Adrenal gland (tissue), 9 donors: ENCODE measurements at regions not wholly inside any gene's neighbourhood (a gene's known extent, or its start where the extent isn't known, plus 50 kb on each side); places are given as distances from the start of the nearest gene placed in this dataset.

Source experiments
- DNase-seq, 7 donors: peaks; one replicate each; pipeline ENCODE4 v3.0.0-alpha.2; 2019 to 2020
- H3K27ac ChIP-seq, 5 donors: fragments of 200-600 bp; sonication (generic) in 4 of 5; 1 replicate in 3 of 5; 2 replicates in 2 of 5; pipeline versions ENCODE4 v1.5.1 to v1.8.0; 2016 to 2020; ENCODE audit warnings: mild to moderate bottlenecking in 1 of 5
- H3K27me3 ChIP-seq: fragments of 200-600 bp; 2 replicates; pipeline ENCODE4 v1.8.0; 2021
- H3K36me3 ChIP-seq, 2 donors: fragments of 200-600 bp; replicated peaks in 1 of 2; 1 replicate in 1 of 2; 2 replicates in 1 of 2; pipeline versions ENCODE4 v1.5.1 to v1.8.0; 2018 to 2022
- H3K4me1 ChIP-seq, 2 donors: fragments of 200-600 bp; replicated peaks in 1 of 2; 1 replicate in 1 of 2; 2 replicates in 1 of 2; pipeline versions ENCODE4 v1.5.1 to v1.8.0; 2018 to 2021
- H3K4me3 ChIP-seq, 4 donors: fragments of 200-600 bp; sonication (generic) in 3 of 4; one replicate each; pipeline ENCODE4 v1.5.1; 2016 to 2018
- H3K9me3 ChIP-seq, 3 donors: fragments of 200-600 bp; sonication (generic) in 1 of 3; replicated peaks in 1 of 3; 1 replicate in 2 of 3; 2 replicates in 1 of 3; pipeline versions ENCODE4 v1.5.1 to v1.8.0; 2016 to 2021
- POLR2A ChIP-seq, 2 donors: fragments of 450-650 bp; IDR thresholded peaks; one replicate each; pipeline ENCODE4 v1.6.1; 2017; ENCODE audit warnings: antibody characterized with exemption in 2 of 2, mild to moderate bottlenecking in 2 of 2, moderate library complexity in 1 of 2
- WGBS, 4 donors: extraction: QIAGEN DNeasy Blood & Tissue Kit in 2 of 4; methylation state at CpG; one replicate each; pipeline versions ENCODE4 v1.1.5 to v1.1.7; 2013 to 2017; 5-methylcytosine and 5-hydroxymethylcytosine counted together
- intact Hi-C, 2 donors: fragments of 100-400 bp; cut with DNase I; formaldehyde crosslinking; loops; one replicate each; pipeline versions ENCODE4 v1.14.1 to v1.15.0; 2022 to 2023
- TF ChIP-seq, protein P1 (sequence below), 6 experiments: fragments of 450-650 bp in 4 of 6; fragments of 200-600 bp in 2 of 6; sonication (generic) in 1 of 6; IDR thresholded peaks; 1 replicate in 5 of 6; 2 replicates in 1 of 6; pipeline versions ENCODE4 v1.5.1 to v1.8.0; 2016 to 2021; ENCODE audit warnings: antibody characterized with exemption in 6 of 6, mild to moderate bottlenecking in 2 of 6, moderate library complexity in 1 of 6
- donor health status: healthy with polysubstance abuse.
- donor health status: Bipolar disorder and iron deficiency.
- donor health status: DM: yes; HTN: yes; CAD: no.
- donor health status: DM: no; HTN: no; CAD: no.
- donor health status: DM: no; HTN: no; CAD: no.

DNA sequence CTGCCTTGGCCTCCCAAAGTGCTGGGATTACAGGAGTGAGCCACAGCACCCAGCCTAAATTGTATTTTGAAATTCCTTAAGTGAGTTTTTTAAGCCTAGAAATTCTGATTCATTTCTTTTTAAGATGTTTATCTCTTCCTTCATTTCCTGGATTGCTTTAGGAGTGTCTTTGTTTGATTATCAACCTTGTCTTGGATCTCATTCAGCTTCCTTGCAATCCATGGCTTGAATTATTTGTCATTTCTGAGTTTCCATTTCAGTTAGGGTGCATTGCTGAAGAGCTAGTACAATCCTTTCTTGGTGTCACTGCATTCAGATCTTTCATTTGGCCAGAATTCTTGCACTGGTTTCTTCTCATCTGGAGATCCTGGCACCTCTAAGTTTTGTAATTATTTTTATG is 606.4 kb upstream of the ZNF804A start:
- DNase-seq = no peak
- no peak overlapping the region for H3K27ac ChIP-seq
- H3K36me3 ChIP-seq = no peaks in the 10 kb centered on the region
- no peak overlapping the region for H3K4me3 ChIP-seq
- intact Hi-C loops = no loop called here
- H3K27me3 ChIP-seq = no peaks in the 10 kb centered on the region
- no peaks in the 10 kb centered on the region for H3K9me3 ChIP-seq
- H3K4me1 ChIP-seq = no peaks in the 10 kb centered on the region
- no peak for TF ChIP-seq POLR2A (IDR thresholded peaks at IDR 0.05)
- TF ChIP-seq, protein P1, sequence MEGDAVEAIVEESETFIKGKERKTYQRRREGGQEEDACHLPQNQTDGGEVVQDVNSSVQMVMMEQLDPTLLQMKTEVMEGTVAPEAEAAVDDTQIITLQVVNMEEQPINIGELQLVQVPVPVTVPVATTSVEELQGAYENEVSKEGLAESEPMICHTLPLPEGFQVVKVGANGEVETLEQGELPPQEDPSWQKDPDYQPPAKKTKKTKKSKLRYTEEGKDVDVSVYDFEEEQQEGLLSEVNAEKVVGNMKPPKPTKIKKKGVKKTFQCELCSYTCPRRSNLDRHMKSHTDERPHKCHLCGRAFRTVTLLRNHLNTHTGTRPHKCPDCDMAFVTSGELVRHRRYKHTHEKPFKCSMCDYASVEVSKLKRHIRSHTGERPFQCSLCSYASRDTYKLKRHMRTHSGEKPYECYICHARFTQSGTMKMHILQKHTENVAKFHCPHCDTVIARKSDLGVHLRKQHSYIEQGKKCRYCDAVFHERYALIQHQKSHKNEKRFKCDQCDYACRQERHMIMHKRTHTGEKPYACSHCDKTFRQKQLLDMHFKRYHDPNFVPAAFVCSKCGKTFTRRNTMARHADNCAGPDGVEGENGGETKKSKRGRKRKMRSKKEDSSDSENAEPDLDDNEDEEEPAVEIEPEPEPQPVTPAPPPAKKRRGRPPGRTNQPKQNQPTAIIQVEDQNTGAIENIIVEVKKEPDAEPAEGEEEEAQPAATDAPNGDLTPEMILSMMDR (IDR thresholded peaks at IDR 0.05) = no peak

GRCh38 chr2:183993052-183993451 is 605.3 kb upstream of the ZNF804A start:
- H3K4me3 ChIP-seq = no peak overlapping the region
- no peak for TF ChIP-seq POLR2A (IDR thresholded peaks at IDR 0.05)
- TF ChIP-seq, protein P1 (IDR thresholded peaks at IDR 0.05) = no peak
- H3K36me3 ChIP-seq = no peaks in the 10 kb centered on the region
- H3K27me3 ChIP-seq = no peaks in the 10 kb centered on the region
- H3K27ac ChIP-seq = no peak overlapping the region
- no peak for DNase-seq
- intact Hi-C loops = no loop called here
- 69 to 100% (median 81%) methylated on average over 1 of the region's 1 CpG; no CpG with 5 or more reads in 1 of the 4 donors for WGBS, 4 donors
- no peaks in the 10 kb centered on the region for H3K4me1 ChIP-seq
- H3K9me3 ChIP-seq = no peaks in the 10 kb centered on the region

- Histone ChIP-seq H3K4me3 (no peak overlapping the region), H3K4me1 (no peaks in the 10 kb centered on the region), H3K36me3 (no peaks in the 10 kb centered on the region), H3K27ac (no peak overlapping the region), H3K27me3 (no peaks in the 10 kb centered on the region), H3K9me3 (no peaks in the 10 kb centered on the region)
- TF ChIP-seq, protein P1 (IDR thresholded peaks at IDR 0.05) = no peak
- TF ChIP-seq POLR2A (IDR thresholded peaks at IDR 0.05) = no peak
- DNase-seq = no peak
- WGBS, 4 donors = 90 to 94% (median 92%) methylated on average over 2 of the region's 2 CpGs
- intact Hi-C loops = no loop called here
Observed at GRCh38 chr2:183995632-183996031, 602.7 kb upstream of the ZNF804A start.

DNA sequence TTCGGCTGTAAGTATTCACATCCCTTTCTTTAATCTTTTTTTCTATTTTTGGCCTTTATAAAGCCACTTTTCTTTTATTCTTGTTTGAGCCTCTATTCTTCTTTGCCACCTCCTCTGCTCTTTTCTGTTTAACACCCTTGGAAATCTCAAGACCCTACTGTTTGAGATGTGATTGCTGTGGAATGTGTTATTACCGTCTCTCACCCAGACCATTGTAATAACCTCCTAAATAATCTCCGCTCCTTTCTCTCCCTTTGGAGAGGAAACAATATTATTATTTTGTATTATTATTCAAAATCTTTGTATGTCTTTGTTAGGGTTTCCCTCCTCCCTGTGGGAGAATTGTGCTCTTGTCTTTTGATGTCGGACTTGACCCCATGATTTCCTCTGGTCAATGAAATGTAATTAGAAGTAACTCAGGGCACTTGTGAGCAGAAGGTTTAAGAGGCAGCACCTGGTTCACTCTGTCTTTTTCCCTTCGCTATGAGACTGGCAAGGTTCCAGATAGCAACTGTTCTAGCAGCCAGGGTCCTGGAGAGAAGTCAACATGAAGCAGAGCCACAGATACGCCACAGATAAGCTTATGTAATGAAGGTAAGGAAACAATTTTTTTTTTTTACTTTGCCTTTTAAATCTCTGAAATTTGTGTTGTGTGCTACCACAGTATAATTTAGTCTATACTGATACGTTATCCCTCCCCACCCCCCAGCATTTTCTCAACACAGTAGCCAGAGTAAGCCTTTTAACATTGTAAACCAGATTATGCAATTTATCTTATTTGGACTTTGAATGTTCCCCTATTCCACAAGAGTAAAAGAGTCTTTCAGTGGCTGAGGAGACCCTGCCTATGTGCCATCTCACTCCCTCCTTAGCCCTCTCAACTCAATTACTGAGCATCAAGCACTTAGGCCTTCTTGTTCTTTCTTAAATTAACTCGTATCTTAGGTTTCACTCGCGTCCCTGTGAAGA is 601.2 kb upstream of the ZNF804A start:
- Histone ChIP-seq H3K36me3 (no peaks in the 10 kb centered on the region), H3K4me1 (no peaks in the 10 kb centered on the region), H3K9me3 (no peaks in the 10 kb centered on the region), H3K4me3 (no peak overlapping the region), H3K27ac (no peak overlapping the region), H3K27me3 (no peaks in the 10 kb centered on the region)
- no peak for TF ChIP-seq POLR2A (IDR thresholded peaks at IDR 0.05)
- TF ChIP-seq, protein P1 (IDR thresholded peaks at IDR 0.05) = no peak
- WGBS, 4 donors = 64 to 73% (median 68%) methylated on average over 10 of the region's 10 CpGs
- intact Hi-C loops = no loop called here
- no peak for DNase-seq
